ENCODE measurements at regions not wholly inside any gene's neighbourhood (a gene's known extent, or its start where the extent isn't known, plus 50 kb on each side); places are given as distances from the start of the nearest gene placed in this dataset.
A peak's percentile ranks its signal among the peaks of the same experiment; 100 is the strongest.

DNA sequence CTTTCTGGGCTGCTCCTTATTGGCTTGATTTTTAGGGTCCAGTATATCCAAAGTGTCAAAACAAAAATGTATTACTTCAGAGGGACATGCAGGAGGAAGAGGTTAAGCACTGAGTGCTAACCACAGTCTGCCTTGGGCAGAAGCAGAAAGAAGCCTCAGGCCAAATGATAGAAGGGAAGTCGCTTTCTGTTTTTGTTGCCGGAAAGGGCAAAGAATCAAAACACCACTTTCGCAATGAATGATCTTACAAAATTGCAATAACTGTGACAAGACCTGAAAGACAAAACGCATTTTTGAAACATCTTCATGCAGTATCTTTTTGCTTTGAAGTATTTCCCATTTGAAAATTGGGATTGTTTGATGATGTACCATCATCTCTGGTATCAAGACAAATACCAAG is 70.1 kb upstream of the PICALM start:
- H3K9me2 ChIP-seq (ENCODE audit: insufficient read depth), result no peaks in the 10 kb centered on the region
- 87 to 88% methylated on average over 4 of the region's 4 CpGs for WGBS, 2 experiments (ENCODE audit: low coverage in 1 of 2, low lambda C conversion rate in 2 of 2, missing lambda C conversion rate in 2 of 2)
- in situ Hi-C loops (cut with MboI), result no loop called here

DNA sequence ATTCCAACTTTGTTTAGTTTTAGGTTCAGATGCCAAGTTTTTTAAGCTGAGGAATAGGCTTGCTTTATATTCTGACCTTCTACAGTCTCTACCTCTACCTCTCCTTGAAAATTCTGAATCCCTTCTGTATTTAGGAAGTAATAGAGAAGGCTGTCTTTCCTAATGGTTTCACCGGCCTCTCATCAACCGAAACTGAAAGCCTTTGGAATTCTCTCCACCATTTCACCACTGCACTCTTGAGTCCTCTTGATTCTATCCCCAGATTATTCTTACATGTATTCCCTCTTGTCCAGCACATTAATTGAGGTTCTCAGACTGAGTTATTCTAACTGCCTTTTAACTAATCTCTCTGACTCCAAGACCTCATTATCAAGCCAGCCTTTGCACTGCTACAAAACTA is 67.7 kb upstream of the PICALM start:
- Histone ChIP-seq H3K9me2 (ENCODE audit: insufficient read depth) (no peaks in the 10 kb centered on the region), H3K9me3 (ENCODE audit: low read depth) (no peaks in the 10 kb centered on the region), H2AFZ (peak overlapping the region; percentile 45; the same call in 1 of the 2 replicates), H3K9ac (no peak overlapping the region), H3K79me2 (ENCODE audit: insufficient read depth) (no peaks in the 10 kb centered on the region), H3K4me1 (ENCODE audit: insufficient read depth) (peaks cover 3% of the 10 kb centered on the region; the same call in 1 of the 2 replicates), H4K20me1 (ENCODE audit: insufficient read depth) (no peaks in the 10 kb centered on the region), H3K4me2 (ENCODE audit: unreplicated experiment) (no peak overlapping the region), H3F3A (ENCODE audit: insufficient read depth) (no peaks in the 10 kb centered on the region), H3K4me3 (no peak overlapping the region), H3K27ac (no peak overlapping the region), H3K27me3 (replicated peaks; ENCODE audit: insufficient read depth) (no peaks in the 10 kb centered on the region), H3K36me3 (ENCODE audit: low read depth) (no peaks in the 10 kb centered on the region)
- WGBS, 2 experiments (ENCODE audit: low coverage in 1 of 2, low lambda C conversion rate in 2 of 2, missing lambda C conversion rate in 2 of 2), result 97 to 98% methylated on average over 2 of the region's 2 CpGs
- DNase-seq, result no peak
- no peak for TF ChIP-seq EZH2phosphoT487 (IDR thresholded peaks at IDR 0.05; ENCODE audit: insufficient read depth, low read depth)
- no peak for TF ChIP-seq EZH2 (IDR thresholded peaks at IDR 0.05; ENCODE audit: insufficient read depth, poor library complexity, severe bottlenecking)
- in situ Hi-C loops (cut with MboI), result no loop called here

More for the DNA sequence above, 70.1 kb upstream of the PICALM start:
- H3K4me2 ChIP-seq (ENCODE audit: unreplicated experiment), result no peak overlapping the region
- H3K9ac ChIP-seq, result no peak overlapping the region
- H3K9me3 ChIP-seq (ENCODE audit: low read depth), result no peaks in the 10 kb centered on the region
- no peaks in the 10 kb centered on the region for H3K79me2 ChIP-seq (ENCODE audit: insufficient read depth)
- no peak for DNase-seq
- H3F3A ChIP-seq (ENCODE audit: insufficient read depth), result 0 out of 2 replicates have a peak, but pooled peaks cover 4% of the 10 kb centered on the region
- H4K20me1 ChIP-seq (ENCODE audit: insufficient read depth), result no peaks in the 10 kb centered on the region
- H3K36me3 ChIP-seq (ENCODE audit: low read depth), result no peaks in the 10 kb centered on the region
- H3K27me3 ChIP-seq (replicated peaks; ENCODE audit: insufficient read depth), result no peaks in the 10 kb centered on the region
- TF ChIP-seq EZH2phosphoT487 (IDR thresholded peaks at IDR 0.05; ENCODE audit: insufficient read depth, low read depth) (no peak), EZH2 (IDR thresholded peaks at IDR 0.05; ENCODE audit: insufficient read depth, poor library complexity, severe bottlenecking) (no peak)
- no peak overlapping the region for H3K4me3 ChIP-seq
- peaks cover 8% of the 10 kb centered on the region; the same call in 1 of the 2 replicates for H3K4me1 ChIP-seq (ENCODE audit: insufficient read depth)
- H2AFZ ChIP-seq, result no peak overlapping the region
- H3K27ac ChIP-seq, result no peak overlapping the region

DNA sequence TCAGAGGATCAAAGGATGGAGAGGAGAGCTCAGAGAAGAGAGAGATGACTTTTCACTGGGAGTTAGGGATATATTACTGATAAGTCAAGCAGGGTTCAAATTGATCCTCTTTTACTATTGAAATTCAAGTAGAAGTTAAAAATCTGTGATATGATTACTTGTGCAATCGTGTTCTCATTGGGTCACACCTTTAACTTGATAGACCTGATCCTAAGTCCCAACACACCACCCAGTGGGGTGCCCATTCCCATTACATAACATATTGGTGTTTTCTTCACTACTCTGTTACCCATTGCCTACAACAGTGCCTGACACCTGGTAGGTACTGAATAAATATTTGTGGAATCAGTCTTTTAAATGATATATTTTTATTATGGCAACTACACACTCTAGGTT is 66.4 kb upstream of the PICALM start:
- in situ Hi-C loops (cut with MboI), result no loop called here
- no peak overlapping the region for H3K27ac ChIP-seq
- no peak for TF ChIP-seq EZH2 (IDR thresholded peaks at IDR 0.05; ENCODE audit: insufficient read depth, poor library complexity, severe bottlenecking)
- no peak for TF ChIP-seq EZH2phosphoT487 (IDR thresholded peaks at IDR 0.05; ENCODE audit: insufficient read depth, low read depth)
- no peaks in the 10 kb centered on the region for H3K36me3 ChIP-seq (ENCODE audit: low read depth)
- H3F3A ChIP-seq (ENCODE audit: insufficient read depth), result no peaks in the 10 kb centered on the region
- H4K20me1 ChIP-seq (ENCODE audit: insufficient read depth), result no peaks in the 10 kb centered on the region
- no peak overlapping the region for H3K4me2 ChIP-seq (ENCODE audit: unreplicated experiment)
- no peaks in the 10 kb centered on the region for H3K27me3 ChIP-seq (replicated peaks; ENCODE audit: insufficient read depth)
- no peak for DNase-seq
- H3K9me2 ChIP-seq (ENCODE audit: insufficient read depth), result no peaks in the 10 kb centered on the region
- H3K4me3 ChIP-seq, result no peak overlapping the region
- H3K9ac ChIP-seq, result no peak overlapping the region
- H2AFZ ChIP-seq, result no peak overlapping the region
- no peaks in the 10 kb centered on the region for H3K79me2 ChIP-seq (ENCODE audit: insufficient read depth)
- H3K9me3 ChIP-seq (ENCODE audit: low read depth), result no peaks in the 10 kb centered on the region
- WGBS, 2 experiments (ENCODE audit: low coverage in 1 of 2, low lambda C conversion rate in 2 of 2, missing lambda C conversion rate in 2 of 2), result 93 to 100% methylated on average over 1 of the region's 1 CpG
- H3K4me1 ChIP-seq (ENCODE audit: insufficient read depth), result no peaks in the 10 kb centered on the region; the same call in 1 of the 2 replicates

DNA sequence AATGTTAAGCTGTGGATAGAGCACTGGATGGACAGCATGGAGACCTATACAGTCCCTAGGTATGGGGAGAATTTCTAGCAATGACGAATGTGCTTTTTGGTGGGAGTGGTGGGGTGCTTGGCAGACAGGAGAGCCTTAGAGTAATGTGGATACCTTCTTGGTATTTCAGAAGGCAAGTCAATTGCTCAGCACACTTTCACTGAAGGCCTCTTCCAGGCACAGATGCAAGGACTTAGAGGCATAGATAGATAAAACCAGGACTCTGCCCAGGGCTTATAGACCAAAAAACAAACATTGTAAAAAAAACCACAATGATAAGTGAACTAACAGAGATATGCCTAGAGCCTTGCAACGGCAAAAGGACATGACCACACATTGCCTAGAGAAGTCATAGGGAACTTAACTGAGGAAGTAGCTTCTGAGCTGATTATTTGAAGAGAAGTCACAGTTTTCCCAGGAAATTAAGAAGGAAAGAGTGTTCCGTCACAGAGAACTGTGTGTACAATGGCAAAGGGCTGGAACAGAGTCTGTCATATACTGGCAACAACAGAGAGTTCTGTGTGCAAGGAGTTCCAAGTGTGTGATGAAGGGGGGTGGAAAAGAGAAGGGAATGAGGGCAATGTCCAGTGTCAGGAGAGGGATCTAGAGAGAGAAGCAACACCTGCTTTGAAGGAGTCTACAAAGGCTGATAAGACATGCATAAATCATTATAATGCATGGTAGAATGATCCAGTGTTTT is 65.9 kb upstream of the PICALM start:
- Histone ChIP-seq H2AFZ (no peak overlapping the region), H3K79me2 (ENCODE audit: insufficient read depth) (no peaks in the 10 kb centered on the region), H3K4me2 (ENCODE audit: unreplicated experiment) (no peak overlapping the region), H3K9ac (no peak overlapping the region), H3K4me3 (no peak overlapping the region), H3K9me2 (ENCODE audit: insufficient read depth) (no peaks in the 10 kb centered on the region), H3F3A (ENCODE audit: insufficient read depth) (no peaks in the 10 kb centered on the region), H3K9me3 (ENCODE audit: low read depth) (no peaks in the 10 kb centered on the region), H3K36me3 (ENCODE audit: low read depth) (no peaks in the 10 kb centered on the region), H3K27ac (no peak overlapping the region), H3K27me3 (replicated peaks; ENCODE audit: insufficient read depth) (no peaks in the 10 kb centered on the region), H4K20me1 (ENCODE audit: insufficient read depth) (no peaks in the 10 kb centered on the region), H3K4me1 (ENCODE audit: insufficient read depth) (no peaks in the 10 kb centered on the region; the same call in 1 of the 2 replicates)
- TF ChIP-seq EZH2 (IDR thresholded peaks at IDR 0.05; ENCODE audit: insufficient read depth, poor library complexity, severe bottlenecking) (no peak), EZH2phosphoT487 (IDR thresholded peaks at IDR 0.05; ENCODE audit: insufficient read depth, low read depth) (no peak)
- in situ Hi-C loops (cut with MboI), result no loop called here
- no peak for DNase-seq
- WGBS, 2 experiments (ENCODE audit: low coverage in 1 of 2, low lambda C conversion rate in 2 of 2, missing lambda C conversion rate in 2 of 2), result 84 to 86% methylated on average over 3 of the region's 3 CpGs
